Jurkat, Clone E6-1 (cell line): ENCODE measurements at regions not wholly inside any gene's neighbourhood (a gene's known extent, or its start where the extent isn't known, plus 50 kb on each side); places are given as distances from the start of the nearest gene placed in this dataset.
"Not testable (repeated sequence)": the region's sequence is repeated elsewhere in the genome, so short reads cannot be mapped to it uniquely, and the experiment has no call there.

Source experiments
- DNase-seq: peaks from one replicate; pipeline ENCODE4 v3.0.0-alpha.2; 2011; ENCODE audit warnings: low read depth, low spot score
- H3K4me3 ChIP-seq: 2 replicates; pipeline ENCODE4 v1.5.1; 2011; ENCODE audit warnings: mild to moderate bottlenecking, low read length, control low read depth, moderate library complexity

- H3K4me3 ChIP-seq = no peak overlapping the region
- no peak for DNase-seq
These were observed 769.6 kb downstream of the CDH11 start for GRCh38 chr16:64352246-64352645.

- DNase-seq = no peak
- H3K4me3 ChIP-seq = no peak overlapping the region
These were observed 770.7 kb downstream of the CDH11 start for GRCh38 chr16:64351121-64351520.

GRCh38 chr16:64346080-64346479 lies 775.8 kb downstream of the CDH11 start:
- DNase-seq = no peak
- H3K4me3 ChIP-seq = no peak overlapping the region

- DNase-seq = no peak
- no peak overlapping the region for H3K4me3 ChIP-seq
These were observed 776.7 kb downstream of the CDH11 start for GRCh38 chr16:64345142-64345541.

- H3K4me3 ChIP-seq, DNase-seq: not testable (repeated sequence)
These were observed 777.9 kb downstream of the CDH11 start for GRCh38 chr16:64343820-64344443.

- no peak for DNase-seq
- no peak overlapping the region for H3K4me3 ChIP-seq
These were observed 778.6 kb downstream of the CDH11 start for GRCh38 chr16:64343061-64343819.

- DNase-seq, H3K4me3 ChIP-seq: not testable (repeated sequence)
These were observed 780.5 kb downstream of the CDH11 start for GRCh38 chr16:64341336-64341735.

GRCh38 chr16:64339052-64339770 lies 782.7 kb downstream of the CDH11 start:
- no peak for DNase-seq
- no peak overlapping the region for H3K4me3 ChIP-seq

GRCh38 chr16:64321881-64322280 lies 800.0 kb downstream of the CDH11 start:
- no peak for DNase-seq
- H3K4me3 ChIP-seq = no peak overlapping the region

- H3K4me3 ChIP-seq = no peak overlapping the region
- DNase-seq = no peak
These were observed 800.8 kb downstream of the CDH11 start for GRCh38 chr16:64321066-64321465.

GRCh38 chr16:64317601-64318000 lies 804.3 kb downstream of the CDH11 start:
- DNase-seq = no peak
- H3K4me3 ChIP-seq = no peak overlapping the region

- H3K4me3 ChIP-seq = no peak overlapping the region
- DNase-seq = no peak
These were observed 808.1 kb downstream of the CDH11 start for GRCh38 chr16:64313726-64314125.

- no peak overlapping the region for H3K4me3 ChIP-seq
- no peak for DNase-seq
These were observed 808.9 kb downstream of the CDH11 start for GRCh38 chr16:64312980-64313379.

GRCh38 chr16:64312292-64312691 lies 809.6 kb downstream of the CDH11 start:
- DNase-seq = no peak

GRCh38 chr16:64311241-64311640 lies 810.6 kb downstream of the CDH11 start:
- no peak overlapping the region for H3K4me3 ChIP-seq
- no peak for DNase-seq

More at GRCh38 chr16:64312292-64312691, 809.6 kb downstream of the CDH11 start:
- H3K4me3 ChIP-seq = no peak overlapping the region

- no peak overlapping the region for H3K4me3 ChIP-seq
- no peak for DNase-seq
These were observed 812.3 kb downstream of the CDH11 start for GRCh38 chr16:64309398-64310110.

- no peak for DNase-seq
- H3K4me3 ChIP-seq = no peak overlapping the region
These were observed 813.1 kb downstream of the CDH11 start for GRCh38 chr16:64308721-64309120.

GRCh38 chr16:64307431-64307830 lies 814.4 kb downstream of the CDH11 start:
- no peak for DNase-seq
- no peak overlapping the region for H3K4me3 ChIP-seq

GRCh38 chr16:64305663-64306062 lies 816.2 kb downstream of the CDH11 start:
- no peak overlapping the region for H3K4me3 ChIP-seq
- no peak for DNase-seq

GRCh38 chr16:64304951-64305350 lies 816.9 kb downstream of the CDH11 start:
- no peak for DNase-seq
- no peak overlapping the region for H3K4me3 ChIP-seq
